SK-N-SH (cell line): ENCODE measurements at regions not wholly inside any gene's neighbourhood (a gene's known extent, or its start where the extent isn't known, plus 50 kb on each side); places are given as distances from the start of the nearest gene placed in this dataset.

Source experiments
- CTCF ChIA-PET: fragments of 300-600, 350-600 bp; formaldehyde crosslinking; extraction: SDS; loops from one replicate; lab custom pipeline; 2021; lab: Yijun Ruan, JAX
- POLR2A ChIA-PET: fragments of 350-600 bp; sonication (Branson Sonifier 250); formaldehyde crosslinking; extraction: SDS; loops from one replicate; lab custom pipeline; 2020; ENCODE audit warnings: antibody characterized with exemption, inconsistent platforms; lab: Yijun Ruan, JAX
- DNase-seq: peaks from one replicate; pipeline ENCODE4 v3.0.0; 2012
- H2AFZ ChIP-seq: fragments of 200-600 bp; sonication (generic); 2 replicates; pipeline ENCODE4 v1.8.1; 2016; ENCODE audit warnings: antibody characterized with exemption, mild to moderate bottlenecking, low read depth
- H3F3A ChIP-seq: fragments of 200-600 bp; sonication (generic); replicated peaks from 2 replicates; pipeline ENCODE3; 2016; ENCODE audit warnings: antibody characterized with exemption, mild to moderate bottlenecking; ENCODE audit not compliant: insufficient read depth
- H3K27ac ChIP-seq, 2 experiments: fragments of 200-500 bp in 1 of 2; fragments of 200-600 bp in 1 of 2; sonication (Bioruptor generic) in 1 of 2; sonication (generic), shearing (Covaris generic) in 1 of 2; 2 replicates each; pipeline versions ENCODE4 v1.5.1 to v1.6.1; 2014 to 2016; ENCODE audit warnings: low read depth in 2 of 2, inconsistent platforms in 1 of 2, low read length in 1 of 2, mild to moderate bottlenecking in 1 of 2, mixed read lengths in 1 of 2
- H3K27me3 ChIP-seq: fragments of 200-600 bp; sonication (generic), shearing (Covaris generic); 2 replicates; pipeline ENCODE4 v1.6.1; 2016; ENCODE audit warnings: mixed run types; ENCODE audit not compliant: insufficient read depth
- H3K36me3 ChIP-seq, 2 experiments: fragments of 200-500 bp in 1 of 2; fragments of 200-600 bp in 1 of 2; sonication (Bioruptor generic) in 1 of 2; sonication (generic) in 1 of 2; replicated peaks in 1 of 2; 2 replicates each; pipeline versions ENCODE3 to v1.5.1; 2014 to 2016; ENCODE audit warnings: low read length in 1 of 2, mild to moderate bottlenecking in 1 of 2; ENCODE audit not compliant: insufficient read depth in 2 of 2, control insufficient read depth in 1 of 2
- H3K4me1 ChIP-seq, 2 experiments: fragments of 200-500 bp in 1 of 2; fragments of 200-600 bp in 1 of 2; sonication (Bioruptor generic) in 1 of 2; sonication (generic), shearing (Covaris generic) in 1 of 2; 2 replicates each; pipeline versions ENCODE4 v1.5.1 to v1.6.1; 2014 to 2016; ENCODE audit warnings: low read depth in 1 of 2, low read length in 1 of 2, mixed run types in 1 of 2; ENCODE audit not compliant: insufficient read depth in 2 of 2, control insufficient read depth in 1 of 2
- H3K4me2 ChIP-seq: fragments of 200-600 bp; sonication (generic), shearing (Covaris generic); 2 replicates; pipeline ENCODE4 v1.6.1; 2017; ENCODE audit warnings: mixed run types
- H3K4me3 ChIP-seq, 2 experiments: fragments of 200-500 bp in 1 of 2; fragments of 200-600 bp in 1 of 2; sonication (Bioruptor generic) in 1 of 2; sonication (generic), shearing (Covaris generic) in 1 of 2; 2 replicates each; pipeline versions ENCODE4 v1.5.1 to v1.8.1; 2014 to 2016; ENCODE audit warnings: low read depth in 2 of 2, inconsistent platforms in 1 of 2, low read length in 1 of 2, mild to moderate bottlenecking in 1 of 2, mixed read lengths in 1 of 2, moderate library complexity in 1 of 2
- H3K79me2 ChIP-seq: fragments of 200-600 bp; sonication (generic); 2 replicates; pipeline ENCODE4 v1.8.1; 2017; ENCODE audit warnings: mild to moderate bottlenecking; ENCODE audit not compliant: insufficient read depth
- H3K9ac ChIP-seq: fragments of 200-600 bp; sonication (generic); 2 replicates; pipeline ENCODE4 v1.6.1; 2017; ENCODE audit warnings: mixed run types
- H3K9me2 ChIP-seq: fragments of 200-600 bp; sonication (generic); 2 replicates; pipeline ENCODE4 v1.6.1; 2017; ENCODE audit warnings: mixed run types
- H3K9me3 ChIP-seq: fragments of 200-600 bp; sonication (generic); 2 replicates; pipeline ENCODE4 v1.6.1; 2017; ENCODE audit warnings: mixed run types, mild to moderate bottlenecking, moderate library complexity
- H4K20me1 ChIP-seq: fragments of 200-600 bp; sonication (generic); 2 replicates; pipeline ENCODE4 v1.6.1; 2017; ENCODE audit warnings: mild to moderate bottlenecking, mixed run types; ENCODE audit not compliant: insufficient read depth
- CHD2 ChIP-seq: fragments of 150-350 bp; IDR thresholded peaks from 2 replicates; pipeline ENCODE4 v1.6.1; 2018; ENCODE audit warnings: low read length; ENCODE audit not compliant: partially characterized antibody
- EP300 ChIP-seq, 2 experiments: IDR thresholded peaks; 2 replicates each; pipeline versions ENCODE4 v1.4.0 to v1.6.1; 2012; ENCODE audit warnings: borderline replicate concordance in 1 of 2, low read depth in 1 of 2, low read length in 1 of 2
- FOSL2 ChIP-seq: IDR thresholded peaks from 2 replicates; pipeline ENCODE4 v1.4.0; 2012; ENCODE audit warnings: low read depth, mild to moderate bottlenecking, moderate library complexity, borderline replicate concordance
- FOXJ3 ChIP-seq: sonication (generic); formaldehyde crosslinking; IDR thresholded peaks from 2 replicates; pipeline ENCODE4 v1.5.1; 2020; ENCODE audit warnings: mild to moderate bottlenecking, missing genetic modification reagents
- GABPA ChIP-seq: IDR thresholded peaks from 2 replicates; pipeline ENCODE4 v1.4.0; 2012; ENCODE audit warnings: low read depth, mild to moderate bottlenecking
- IRF3 ChIP-seq: fragments of 150-350 bp; IDR thresholded peaks from 2 replicates; pipeline ENCODE4 v1.6.1; 2016; ENCODE audit warnings: mild to moderate bottlenecking, low read depth, low read length
- MAX ChIP-seq: IDR thresholded peaks from 2 replicates; pipeline ENCODE4 v1.4.0; 2012; ENCODE audit warnings: low read depth
- MXI1 ChIP-seq: IDR thresholded peaks from 2 replicates; pipeline ENCODE4 v1.6.1; 2012; ENCODE audit warnings: mild to moderate bottlenecking, low read depth, low read length, improper control_type of control experiment
- NFIC ChIP-seq: IDR thresholded peaks from 2 replicates; pipeline ENCODE4 v1.4.0; 2012; ENCODE audit warnings: borderline replicate concordance
- NRF1 ChIP-seq: IDR thresholded peaks from 2 replicates; pipeline ENCODE4 v1.6.1; 2012; ENCODE audit warnings: low read depth, mild to moderate bottlenecking, low read length
- POLR2AphosphoS5 ChIP-seq: IDR thresholded peaks from 2 replicates; pipeline ENCODE4 v1.6.1; 2012; ENCODE audit warnings: low read depth, low read length
- RCOR1 ChIP-seq: fragments of 150-350 bp; IDR thresholded peaks from 2 replicates; pipeline ENCODE4 v1.6.1; 2017; ENCODE audit warnings: antibody characterized with exemption, low read length
- REST ChIP-seq: IDR thresholded peaks from 2 replicates; pipeline ENCODE4 v1.6.1; 2012; ENCODE audit warnings: mild to moderate bottlenecking, low read depth, low read length, moderate library complexity
- RFX5 ChIP-seq: IDR thresholded peaks from 2 replicates; pipeline ENCODE4 v1.6.1; 2012; ENCODE audit warnings: mild to moderate bottlenecking, improper control_type of control experiment, low read length
- RXRA ChIP-seq: IDR thresholded peaks from 2 replicates; pipeline ENCODE4 v1.4.0; 2012; ENCODE audit warnings: low read depth, mild to moderate bottlenecking, borderline replicate concordance
- SIN3A ChIP-seq: IDR thresholded peaks from 2 replicates; pipeline ENCODE4 v1.6.1; 2012; ENCODE audit warnings: low read depth, mild to moderate bottlenecking, low read length, moderate library complexity, borderline replicate concordance
- SMC3 ChIP-seq: IDR thresholded peaks from 2 replicates; pipeline ENCODE4 v1.6.1; 2012; ENCODE audit warnings: low read depth, low read length, improper control_type of control experiment
- TCF12 ChIP-seq: IDR thresholded peaks from 2 replicates; pipeline ENCODE4 v1.4.0; 2012
- USF1 ChIP-seq: IDR thresholded peaks from 2 replicates; pipeline ENCODE4 v1.4.0; 2012; ENCODE audit warnings: low read depth, borderline replicate concordance
- WGBS: methylation state at CpG from one replicate; pipeline ENCODE4 v1.1.6; 2017; ENCODE audit warnings: low lambda C conversion rate; 5-methylcytosine and 5-hydroxymethylcytosine counted together

- no peaks in the 10 kb centered on the region for H3K79me2 ChIP-seq
- no peaks in the 10 kb centered on the region for H3F3A ChIP-seq
- no peaks in the 10 kb centered on the region for H4K20me1 ChIP-seq
- H2AFZ ChIP-seq, result no peak overlapping the region
- H3K27ac ChIP-seq, result no peak overlapping the region
- TF ChIP-seq MXI1 (no peak), TCF12 (no peak), REST (no peak), USF1 (no peak), SIN3A (no peak), CHD2 (no peak), POLR2AphosphoS5 (no peak), RXRA (no peak), RFX5 (no peak), MAX (no peak), EP300 (IDR thresholded peaks at IDR 0.05; ENCODE audit: borderline replicate concordance in 1 of 2, low read depth in 1 of 2, low read length in 1 of 2) (no peak), NRF1 (no peak), GABPA (no peak), SMC3 (no peak), IRF3 (no peak), NFIC (no peak), RCOR1 (no peak), FOSL2 (no peak), FOXJ3 (CRISPR knock-in tag) (no peak)
- 1% methylated on average over 5 of the region's 5 CpGs for WGBS
- ChIA-PET POLR2A (no interaction called here), CTCF (no interaction called here)
- no peaks in the 10 kb centered on the region for H3K27me3 ChIP-seq
- no peaks in the 10 kb centered on the region for H3K9me3 ChIP-seq
- no peaks in the 10 kb centered on the region for H3K4me1 ChIP-seq
- H3K9ac ChIP-seq, result no peak overlapping the region
- H3K4me2 ChIP-seq, result no peak overlapping the region
- no peaks in the 10 kb centered on the region for H3K36me3 ChIP-seq
- no peak overlapping the region for H3K4me3 ChIP-seq
- no peaks in the 10 kb centered on the region for H3K9me2 ChIP-seq
- no peak for DNase-seq
Observed at GRCh38 chr5:7225826-7226225, 170.1 kb upstream of the ADCY2 start.
